ENCODE measurements at regions not wholly inside any gene's neighbourhood (a gene's known extent, or its start where the extent isn't known, plus 50 kb on each side); places are given as distances from the start of the nearest gene placed in this dataset.
"Not testable (repeated sequence)": the region's sequence is repeated elsewhere in the genome, so short reads cannot be mapped to it uniquely, and the experiment has no call there.

DNA sequence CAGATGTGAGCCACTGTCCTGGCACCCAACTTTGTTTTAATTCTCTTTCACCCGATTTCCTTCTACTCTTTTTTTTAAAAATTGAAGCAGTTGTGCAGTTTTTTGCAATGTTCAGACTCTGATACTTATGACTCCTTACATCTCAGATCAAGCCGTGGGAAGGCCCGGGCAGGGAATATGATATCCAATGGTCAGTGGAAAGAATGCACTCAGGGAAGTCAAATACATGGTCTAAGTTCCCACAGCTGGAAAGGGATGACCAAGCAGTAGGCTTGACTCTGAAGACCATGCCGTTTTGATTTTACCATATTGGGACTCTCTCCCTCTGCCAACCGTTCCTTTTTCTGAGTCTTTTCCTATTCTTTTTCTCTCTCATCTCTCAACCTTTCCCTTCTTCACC is 157.2 kb downstream of the RPLP1 start:
- Histone ChIP-seq H3K27ac (ENCODE audit: low read length) (no peak overlapping the region), H3K4me1 (ENCODE audit: control insufficient read depth, insufficient read depth, low read length) (peaks cover 6% of the 10 kb centered on the region), H3K36me3 (ENCODE audit: control insufficient read depth, insufficient read depth, low read length) (no peaks in the 10 kb centered on the region), H3K4me3 (ENCODE audit: low read length) (no peak overlapping the region), H3K27me3 (ENCODE audit: control insufficient read depth, insufficient read depth, low read length) (no peaks in the 10 kb centered on the region), H3K9me3 (replicated peaks; ENCODE audit: control insufficient read depth, low read depth, low read length) (no peaks in the 10 kb centered on the region)
- 87% methylated on average over 2 of the region's 5 CpGs for WGBS (ENCODE audit: insufficient coverage)
- no peak for DNase-seq

DNA sequence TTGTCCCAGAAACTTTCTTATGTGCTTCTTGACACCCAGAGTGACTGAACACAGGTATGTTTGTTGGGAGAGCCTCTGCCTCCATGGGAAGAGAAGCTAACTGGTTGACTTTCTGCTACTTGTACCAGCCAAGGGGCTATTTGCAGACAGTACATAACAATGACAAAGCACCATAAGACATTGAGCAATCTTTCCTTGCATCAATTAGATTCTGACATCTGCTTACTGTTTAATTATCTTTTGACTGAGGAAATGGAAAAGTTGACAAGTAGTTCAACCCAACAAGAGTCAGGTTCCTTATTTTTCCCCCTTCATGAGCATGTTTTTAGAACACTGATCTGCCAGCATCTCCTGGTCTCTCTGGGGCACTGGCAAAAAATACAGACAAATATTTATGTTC is 157.7 kb downstream of the RPLP1 start:
- DNase-seq, result peak; percentile 33
- H3K4me3 ChIP-seq (ENCODE audit: low read length), result no peak overlapping the region
- H3K36me3 ChIP-seq (ENCODE audit: control insufficient read depth, insufficient read depth, low read length), result no peaks in the 10 kb centered on the region
- no peaks in the 10 kb centered on the region for H3K27me3 ChIP-seq (ENCODE audit: control insufficient read depth, insufficient read depth, low read length)
- H3K9me3 ChIP-seq (replicated peaks; ENCODE audit: control insufficient read depth, low read depth, low read length), result no peaks in the 10 kb centered on the region
- no peak overlapping the region for H3K27ac ChIP-seq (ENCODE audit: low read length)
- peaks cover 6% of the 10 kb centered on the region for H3K4me1 ChIP-seq (ENCODE audit: control insufficient read depth, insufficient read depth, low read length)

DNA sequence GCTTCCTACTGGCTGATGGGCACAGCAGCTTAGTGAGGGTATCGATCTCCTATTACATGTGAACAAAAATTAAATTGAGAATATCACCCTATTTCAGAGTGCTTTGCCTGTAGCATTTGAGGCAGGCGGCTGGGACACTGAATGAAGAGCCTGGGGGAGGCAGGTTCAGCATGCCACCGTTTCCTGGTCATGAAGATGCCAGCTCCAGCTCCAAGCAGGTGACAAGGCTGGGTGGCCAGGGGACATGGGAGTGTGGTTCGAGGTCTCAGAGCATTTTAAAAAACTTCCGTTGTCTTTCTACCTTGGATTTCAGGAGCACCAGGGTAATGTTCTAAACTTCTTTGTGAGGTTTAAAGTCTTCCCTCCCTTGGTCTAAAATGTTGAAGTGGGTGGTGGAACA is 158.2 kb downstream of the RPLP1 start:
- peaks cover 6% of the 10 kb centered on the region for H3K4me1 ChIP-seq (ENCODE audit: control insufficient read depth, insufficient read depth, low read length)
- no peaks in the 10 kb centered on the region for H3K9me3 ChIP-seq (replicated peaks; ENCODE audit: control insufficient read depth, low read depth, low read length)
- no peaks in the 10 kb centered on the region for H3K27me3 ChIP-seq (ENCODE audit: control insufficient read depth, insufficient read depth, low read length)
- no peaks in the 10 kb centered on the region for H3K36me3 ChIP-seq (ENCODE audit: control insufficient read depth, insufficient read depth, low read length)
- no peak overlapping the region for H3K4me3 ChIP-seq (ENCODE audit: low read length)
- DNase-seq, result no peak
- 95% methylated on average over 2 of the region's 5 CpGs for WGBS (ENCODE audit: insufficient coverage)
- H3K27ac ChIP-seq (ENCODE audit: low read length), result no peak overlapping the region

DNA sequence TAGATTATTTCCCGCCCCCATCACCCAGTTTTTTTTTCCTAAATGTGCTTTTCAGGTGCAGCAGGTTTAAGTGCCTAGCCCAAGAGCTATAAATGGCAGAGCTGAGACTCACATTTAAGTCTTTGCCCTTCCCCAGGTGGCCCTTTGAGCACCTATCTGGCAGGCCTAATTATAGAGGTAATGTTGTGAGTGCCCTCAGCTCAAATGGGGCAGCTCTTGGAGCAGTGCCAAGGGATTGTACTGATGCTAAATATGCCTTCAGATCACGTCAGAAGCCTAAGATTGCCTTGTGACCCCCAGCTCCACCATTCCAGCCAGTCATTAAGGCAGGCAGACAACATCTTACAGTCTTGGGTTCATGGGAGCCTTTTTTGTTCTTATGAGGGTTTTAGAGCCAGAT is 159.5 kb downstream of the RPLP1 start:
- WGBS (ENCODE audit: insufficient coverage), result no CpG with 5 or more reads among the region's 2 CpGs
- H3K27me3 ChIP-seq (ENCODE audit: control insufficient read depth, insufficient read depth, low read length), result no peaks in the 10 kb centered on the region
- H3K27ac ChIP-seq (ENCODE audit: low read length), result no peak overlapping the region
- no peaks in the 10 kb centered on the region for H3K36me3 ChIP-seq (ENCODE audit: control insufficient read depth, insufficient read depth, low read length)
- H3K4me3 ChIP-seq (ENCODE audit: low read length), result no peak overlapping the region
- no peaks in the 10 kb centered on the region for H3K9me3 ChIP-seq (replicated peaks; ENCODE audit: control insufficient read depth, low read depth, low read length)
- peaks cover 6% of the 10 kb centered on the region for H3K4me1 ChIP-seq (ENCODE audit: control insufficient read depth, insufficient read depth, low read length)
- no peak for DNase-seq

DNA sequence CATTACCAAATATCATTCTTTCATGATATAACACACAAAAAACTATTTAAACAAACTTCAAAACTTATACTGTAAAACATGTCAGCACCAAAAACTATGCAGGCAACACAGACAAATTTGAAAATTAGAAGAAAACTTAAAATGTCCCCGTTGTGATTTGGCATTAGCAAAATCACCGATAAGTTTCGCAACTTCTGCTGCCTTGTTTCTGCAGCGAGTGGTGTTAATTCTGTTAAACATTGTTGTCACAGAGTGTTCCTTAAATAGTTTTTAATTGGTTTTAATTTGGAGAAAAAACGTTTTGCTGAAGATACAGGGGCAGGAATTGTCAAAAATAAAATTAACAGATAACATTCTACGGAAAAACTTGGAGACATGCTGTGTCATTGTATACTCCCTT is 160.6 kb downstream of the RPLP1 start:
- no peaks in the 10 kb centered on the region for H3K36me3 ChIP-seq (ENCODE audit: control insufficient read depth, insufficient read depth, low read length)
- no peaks in the 10 kb centered on the region for H3K9me3 ChIP-seq (replicated peaks; ENCODE audit: control insufficient read depth, low read depth, low read length)
- no peak overlapping the region for H3K4me3 ChIP-seq (ENCODE audit: low read length)
- no peaks in the 10 kb centered on the region for H3K27me3 ChIP-seq (ENCODE audit: control insufficient read depth, insufficient read depth, low read length)
- peaks cover 6% of the 10 kb centered on the region for H3K4me1 ChIP-seq (ENCODE audit: control insufficient read depth, insufficient read depth, low read length)
- no peak overlapping the region for H3K27ac ChIP-seq (ENCODE audit: low read length)
- DNase-seq, result no peak
- WGBS (ENCODE audit: insufficient coverage), result 95% methylated on average over 3 of the region's 6 CpGs

DNA sequence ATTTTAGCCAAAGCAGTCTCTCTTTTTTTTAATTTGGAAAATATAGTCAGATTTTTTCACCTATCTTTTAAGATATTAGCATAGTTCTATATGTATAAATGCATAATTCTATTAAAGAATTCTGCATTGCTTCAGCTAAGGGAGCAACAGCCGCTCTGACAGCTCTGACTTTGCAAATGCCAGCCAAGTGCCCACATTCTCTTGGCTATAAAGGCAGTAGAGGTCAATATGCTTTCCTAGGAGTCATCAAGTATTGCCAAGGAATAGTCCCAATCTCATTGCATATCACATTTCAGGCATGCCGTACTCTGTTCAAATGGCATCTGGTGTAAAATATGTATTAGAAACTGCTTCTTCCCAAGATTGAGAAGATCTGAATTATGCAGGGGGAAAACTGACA is 161.4 kb downstream of the RPLP1 start:
- Histone ChIP-seq H3K36me3 (ENCODE audit: control insufficient read depth, insufficient read depth, low read length) (no peaks in the 10 kb centered on the region), H3K4me1 (ENCODE audit: control insufficient read depth, insufficient read depth, low read length) (peaks cover 6% of the 10 kb centered on the region), H3K4me3 (ENCODE audit: low read length) (no peak overlapping the region), H3K27ac (ENCODE audit: low read length) (no peak overlapping the region), H3K9me3 (replicated peaks; ENCODE audit: control insufficient read depth, low read depth, low read length) (no peaks in the 10 kb centered on the region), H3K27me3 (ENCODE audit: control insufficient read depth, insufficient read depth, low read length) (no peaks in the 10 kb centered on the region)
- no CpG with 5 or more reads among the region's 2 CpGs for WGBS (ENCODE audit: insufficient coverage)
- no peak for DNase-seq

DNA sequence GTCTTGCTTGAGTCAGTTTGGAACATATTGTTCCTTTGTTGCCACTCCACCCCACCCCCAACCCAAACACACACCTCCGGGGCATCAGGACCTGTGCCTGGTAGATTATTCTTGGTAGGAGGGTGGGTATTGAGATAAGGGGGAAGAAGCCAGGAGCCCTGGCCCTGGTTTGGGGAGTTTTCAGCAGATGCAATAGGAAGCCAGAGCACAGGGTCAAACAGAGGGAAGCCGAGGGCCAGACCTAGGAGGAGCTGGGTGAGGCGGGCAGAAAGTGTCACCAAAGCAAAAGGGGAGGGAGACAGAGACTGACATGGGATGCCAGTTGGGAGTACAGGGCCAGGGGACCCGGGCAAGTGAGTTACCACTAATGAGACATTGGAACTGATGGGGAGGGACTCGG is 163.1 kb downstream of the RPLP1 start:
- 65% methylated on average over 3 of the region's 5 CpGs for WGBS (ENCODE audit: insufficient coverage)

DNA sequence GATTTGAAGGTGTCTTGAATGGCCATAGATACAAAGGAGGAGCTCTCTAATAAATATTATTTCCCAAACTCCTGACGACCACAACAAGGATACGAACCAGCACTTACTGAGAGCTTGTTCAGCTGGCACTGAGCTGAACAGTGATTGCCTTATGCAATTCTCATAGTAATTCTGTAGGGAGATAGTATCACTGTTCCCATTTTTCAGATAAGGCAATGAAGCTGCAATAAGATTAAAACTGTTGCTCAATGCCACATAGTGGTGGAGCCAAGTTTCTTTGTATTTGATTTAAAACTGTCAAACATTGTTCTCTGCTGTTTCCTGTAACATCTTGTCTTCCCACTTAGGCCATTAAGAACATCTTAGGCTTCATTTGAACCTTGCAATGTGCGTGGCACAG is 163.9 kb downstream of the RPLP1 start:
- no CpG with 5 or more reads among the region's 3 CpGs for WGBS (ENCODE audit: insufficient coverage)
- peaks cover 4% of the 10 kb centered on the region for H3K4me1 ChIP-seq (ENCODE audit: control insufficient read depth, insufficient read depth, low read length)
- no peak overlapping the region for H3K4me3 ChIP-seq (ENCODE audit: low read length)

More for the DNA sequence above, 163.1 kb downstream of the RPLP1 start:
- no peaks in the 10 kb centered on the region for H3K9me3 ChIP-seq (replicated peaks; ENCODE audit: control insufficient read depth, low read depth, low read length)
- H3K27me3 ChIP-seq (ENCODE audit: control insufficient read depth, insufficient read depth, low read length), result no peaks in the 10 kb centered on the region
- H3K4me1 ChIP-seq (ENCODE audit: control insufficient read depth, insufficient read depth, low read length), result peaks cover 4% of the 10 kb centered on the region
- H3K4me3 ChIP-seq (ENCODE audit: low read length), result no peak overlapping the region
- no peaks in the 10 kb centered on the region for H3K36me3 ChIP-seq (ENCODE audit: control insufficient read depth, insufficient read depth, low read length)
- no peak overlapping the region for H3K27ac ChIP-seq (ENCODE audit: low read length)
- no peak for DNase-seq

DNA sequence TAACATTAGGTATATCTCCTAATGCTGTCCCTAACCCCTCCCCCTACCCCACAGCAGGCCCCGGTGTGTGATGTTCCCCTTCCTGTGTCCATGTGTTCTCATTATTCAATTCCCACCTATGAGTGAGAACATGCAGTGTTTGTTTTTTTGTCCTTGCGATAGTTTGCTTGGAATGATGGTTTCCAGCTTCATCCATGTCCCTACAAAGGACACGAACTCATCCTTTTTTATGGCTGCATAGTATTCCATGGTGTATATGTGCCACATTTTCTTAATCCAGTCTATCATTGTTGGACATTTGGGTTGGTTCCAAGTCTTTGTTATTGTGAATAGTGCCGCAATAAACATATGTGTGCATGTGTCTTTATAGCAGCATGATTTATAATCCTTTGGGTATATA is 164.5 kb downstream of the RPLP1 start:
- WGBS (ENCODE audit: insufficient coverage), result no CpG with 5 or more reads among the region's 4 CpGs
- not testable (repeated sequence) for DNase-seq; H3K36me3 ChIP-seq (ENCODE audit: control insufficient read depth, insufficient read depth, low read length); H3K27me3 ChIP-seq (ENCODE audit: control insufficient read depth, insufficient read depth, low read length); H3K9me3 ChIP-seq (replicated peaks; ENCODE audit: control insufficient read depth, low read depth, low read length); H3K4me3 ChIP-seq (ENCODE audit: low read length); H3K27ac ChIP-seq (ENCODE audit: low read length); H3K4me1 ChIP-seq (ENCODE audit: control insufficient read depth, insufficient read depth, low read length)

More for the DNA sequence above, 163.9 kb downstream of the RPLP1 start:
- H3K9me3 ChIP-seq (replicated peaks; ENCODE audit: control insufficient read depth, low read depth, low read length), result no peaks in the 10 kb centered on the region
- no peaks in the 10 kb centered on the region for H3K27me3 ChIP-seq (ENCODE audit: control insufficient read depth, insufficient read depth, low read length)
- H3K27ac ChIP-seq (ENCODE audit: low read length), result no peak overlapping the region
- H3K36me3 ChIP-seq (ENCODE audit: control insufficient read depth, insufficient read depth, low read length), result no peaks in the 10 kb centered on the region
- no peak for DNase-seq

DNA sequence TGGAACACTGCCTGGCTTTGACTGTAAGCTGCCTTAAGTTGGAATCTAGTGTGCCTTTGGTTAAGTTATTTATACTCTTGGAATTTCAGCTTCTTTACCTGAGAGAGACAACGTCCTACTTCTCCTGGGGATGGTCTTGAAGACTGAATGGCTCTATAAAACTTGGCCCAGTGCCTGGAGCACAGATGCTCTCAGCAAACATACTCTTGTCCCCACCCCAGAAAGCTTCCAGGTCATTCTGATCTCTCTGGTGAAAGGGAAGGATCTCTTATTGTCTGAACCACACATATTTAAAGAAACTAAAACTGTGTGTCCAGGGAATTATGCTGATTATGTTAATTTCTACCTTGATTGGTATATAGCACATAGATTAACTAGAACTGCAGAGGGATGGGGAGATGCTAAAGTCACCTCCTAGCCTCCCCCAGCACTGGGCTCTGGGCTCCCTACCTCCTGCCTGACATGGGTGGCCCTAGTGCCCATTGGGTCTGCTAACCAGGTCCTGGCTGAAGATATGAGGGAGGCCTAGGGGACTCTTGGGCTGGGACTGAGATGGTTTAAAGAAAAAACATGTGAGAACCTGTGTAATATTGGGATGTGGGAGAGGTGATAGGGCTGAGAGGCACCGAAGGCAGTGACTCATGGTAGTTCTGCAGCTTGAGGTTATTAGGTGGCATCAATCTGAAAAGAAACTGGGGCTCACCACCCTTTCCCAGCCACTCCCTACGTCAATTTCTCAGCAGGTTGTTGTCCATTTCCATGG is 171.0 kb downstream of the RPLP1 start:
- Histone ChIP-seq H3K9me3 (replicated peaks; ENCODE audit: control insufficient read depth, low read depth, low read length) (no peaks in the 10 kb centered on the region), H3K27ac (ENCODE audit: low read length) (no peak overlapping the region), H3K27me3 (ENCODE audit: control insufficient read depth, insufficient read depth, low read length) (peaks cover 5% of the 10 kb centered on the region), H3K4me3 (ENCODE audit: low read length) (no peak overlapping the region), H3K4me1 (ENCODE audit: control insufficient read depth, insufficient read depth, low read length) (peaks cover 7% of the 10 kb centered on the region), H3K36me3 (ENCODE audit: control insufficient read depth, insufficient read depth, low read length) (no peaks in the 10 kb centered on the region)
- 60% methylated on average over 1 of the region's 3 CpGs for WGBS (ENCODE audit: insufficient coverage)
- no peak for DNase-seq

DNA sequence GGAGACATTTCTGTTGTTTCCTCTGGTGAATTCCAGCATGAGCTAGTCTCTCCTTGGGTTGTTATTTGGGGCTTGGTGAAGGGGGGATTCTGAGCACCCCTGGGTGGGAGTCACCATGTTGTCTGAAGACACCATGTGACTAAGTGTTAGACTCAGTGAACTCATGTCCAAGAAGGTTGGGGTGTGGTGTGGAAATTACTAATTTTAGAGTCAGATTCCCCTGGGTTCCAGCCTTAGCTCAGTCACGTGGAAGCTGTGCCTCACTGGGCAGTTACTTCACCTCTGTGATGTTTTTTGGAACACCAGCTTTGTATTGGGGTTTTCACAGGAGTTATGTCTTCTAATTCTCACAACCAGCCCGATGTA is 171.5 kb downstream of the RPLP1 start:
- WGBS (ENCODE audit: insufficient coverage), result no CpG with 5 or more reads among the region's 2 CpGs
- H3K36me3 ChIP-seq (ENCODE audit: control insufficient read depth, insufficient read depth, low read length), result no peaks in the 10 kb centered on the region
- H3K27ac ChIP-seq (ENCODE audit: low read length), result no peak overlapping the region
- DNase-seq, result no peak
- no peaks in the 10 kb centered on the region for H3K9me3 ChIP-seq (replicated peaks; ENCODE audit: control insufficient read depth, low read depth, low read length)
- no peak overlapping the region for H3K4me3 ChIP-seq (ENCODE audit: low read length)
- peaks cover 7% of the 10 kb centered on the region for H3K4me1 ChIP-seq (ENCODE audit: control insufficient read depth, insufficient read depth, low read length)
- H3K27me3 ChIP-seq (ENCODE audit: control insufficient read depth, insufficient read depth, low read length), result peaks cover 8% of the 10 kb centered on the region
